ENCODE measurements at regions not wholly inside any gene's neighbourhood (a gene's known extent, or its start where the extent isn't known, plus 50 kb on each side); places are given as distances from the start of the nearest gene placed in this dataset.

DNA sequence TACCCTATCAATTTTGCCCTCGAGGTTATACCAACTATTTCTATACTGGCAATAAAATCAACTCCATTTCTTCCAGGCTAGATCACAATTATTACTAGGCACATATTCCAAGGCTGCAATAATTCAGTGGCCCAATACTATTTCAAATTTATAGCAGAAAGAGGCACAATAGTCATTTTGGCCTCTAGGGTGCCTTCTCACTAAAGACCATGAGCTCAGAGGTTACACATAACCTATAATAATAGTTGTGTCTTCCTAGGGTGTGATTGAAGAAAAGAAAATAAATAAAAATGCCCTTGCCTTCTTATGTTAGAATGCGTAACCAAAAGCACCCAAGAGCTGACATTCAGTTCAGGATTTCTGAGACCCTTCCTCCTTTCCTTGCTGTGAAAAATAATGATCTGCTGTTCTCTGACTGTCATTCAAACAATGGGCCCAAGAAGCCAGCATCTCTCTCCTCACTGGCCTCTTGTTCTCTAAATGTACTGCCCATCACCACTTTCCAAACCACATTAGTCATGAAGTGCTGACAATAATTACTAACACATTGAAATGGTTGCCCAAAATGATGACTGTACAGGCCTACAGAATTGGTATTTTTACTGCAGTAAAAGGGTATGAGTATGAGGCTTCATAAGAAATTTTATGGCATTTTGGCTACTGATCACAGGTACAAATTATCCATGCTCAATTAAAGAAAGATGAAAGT is 244.8 kb downstream of the LRRN1 start:
- H3K79me2 ChIP-seq (ENCODE audit: insufficient read depth, low read depth): no peaks in the 10 kb centered on the region
- no peaks in the 10 kb centered on the region for H4K20me1 ChIP-seq (ENCODE audit: insufficient read depth)
- no peaks in the 10 kb centered on the region for H3K27me3 ChIP-seq (ENCODE audit: insufficient read depth, low read depth)
- H3K9ac ChIP-seq: no peak overlapping the region
- TF ChIP-seq, protein P1, sequence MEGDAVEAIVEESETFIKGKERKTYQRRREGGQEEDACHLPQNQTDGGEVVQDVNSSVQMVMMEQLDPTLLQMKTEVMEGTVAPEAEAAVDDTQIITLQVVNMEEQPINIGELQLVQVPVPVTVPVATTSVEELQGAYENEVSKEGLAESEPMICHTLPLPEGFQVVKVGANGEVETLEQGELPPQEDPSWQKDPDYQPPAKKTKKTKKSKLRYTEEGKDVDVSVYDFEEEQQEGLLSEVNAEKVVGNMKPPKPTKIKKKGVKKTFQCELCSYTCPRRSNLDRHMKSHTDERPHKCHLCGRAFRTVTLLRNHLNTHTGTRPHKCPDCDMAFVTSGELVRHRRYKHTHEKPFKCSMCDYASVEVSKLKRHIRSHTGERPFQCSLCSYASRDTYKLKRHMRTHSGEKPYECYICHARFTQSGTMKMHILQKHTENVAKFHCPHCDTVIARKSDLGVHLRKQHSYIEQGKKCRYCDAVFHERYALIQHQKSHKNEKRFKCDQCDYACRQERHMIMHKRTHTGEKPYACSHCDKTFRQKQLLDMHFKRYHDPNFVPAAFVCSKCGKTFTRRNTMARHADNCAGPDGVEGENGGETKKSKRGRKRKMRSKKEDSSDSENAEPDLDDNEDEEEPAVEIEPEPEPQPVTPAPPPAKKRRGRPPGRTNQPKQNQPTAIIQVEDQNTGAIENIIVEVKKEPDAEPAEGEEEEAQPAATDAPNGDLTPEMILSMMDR (conservative IDR thresholded peaks at IDR 0.05; ENCODE audit: low read depth, low read length): no peak
- H3K4me1 ChIP-seq (ENCODE audit: low read depth, poor library complexity, severe bottlenecking): no peaks in the 10 kb centered on the region
- H3K36me3 ChIP-seq (ENCODE audit: insufficient read depth): no peaks in the 10 kb centered on the region
- H3K4me2 ChIP-seq: no peak overlapping the region
- H3K4me3 ChIP-seq (IDR thresholded peaks at IDR 0.05; ENCODE audit: insufficient read depth, low read depth, low read length): no peak overlapping the region
- no peak overlapping the region for H2AFZ ChIP-seq (ENCODE audit: low read depth)
- no peak overlapping the region for H3K27ac ChIP-seq

DNA sequence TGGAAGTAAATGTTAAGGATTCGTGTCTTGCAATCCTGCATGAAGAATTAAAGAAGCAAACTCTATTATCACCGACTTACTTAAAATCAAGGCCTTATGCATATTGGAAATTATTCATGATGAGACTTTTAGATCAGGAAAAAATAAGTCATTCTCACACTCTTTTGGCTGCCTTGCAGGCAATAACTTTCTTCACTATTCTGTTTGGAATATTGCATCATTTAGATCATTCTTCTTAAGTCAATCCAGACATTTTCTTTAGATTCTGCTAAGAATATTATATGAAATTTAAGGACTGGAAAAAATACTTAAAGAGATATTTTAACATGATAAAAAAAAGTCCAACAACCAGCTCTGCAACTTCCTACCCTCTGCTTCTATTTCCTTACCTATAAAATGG is 245.4 kb downstream of the LRRN1 start:
- Histone ChIP-seq H3K4me1 (ENCODE audit: low read depth, poor library complexity, severe bottlenecking) (no peaks in the 10 kb centered on the region), H4K20me1 (ENCODE audit: insufficient read depth) (no peaks in the 10 kb centered on the region)
- TF ChIP-seq, protein P1 (conservative IDR thresholded peaks at IDR 0.05; ENCODE audit: low read depth, low read length): no peak

DNA sequence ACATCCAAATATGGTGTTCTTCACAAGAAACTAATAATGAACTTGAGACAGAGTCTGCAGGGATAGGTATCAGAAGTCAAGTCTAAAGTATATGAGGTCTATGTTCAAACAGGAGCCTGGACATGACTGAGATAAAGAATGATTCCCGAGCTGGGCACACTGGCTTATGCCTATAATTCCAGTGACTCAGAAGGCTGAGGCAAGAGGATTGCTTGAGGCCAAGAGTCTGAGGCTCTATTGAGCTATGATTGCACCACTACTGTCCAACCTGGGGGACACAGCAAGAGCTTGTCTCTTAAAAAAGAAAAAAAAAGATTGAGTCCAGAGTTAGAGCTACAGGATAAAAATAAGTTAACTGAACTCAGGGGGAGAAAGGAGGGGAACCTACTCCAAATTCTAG is 246.5 kb downstream of the LRRN1 start:
- Histone ChIP-seq H3K4me3 (IDR thresholded peaks at IDR 0.05; ENCODE audit: insufficient read depth, low read depth, low read length) (no peak overlapping the region), H3K9ac (no peak overlapping the region), H3K4me2 (no peak overlapping the region), H3K79me2 (ENCODE audit: insufficient read depth, low read depth) (no peaks in the 10 kb centered on the region), H4K20me1 (ENCODE audit: insufficient read depth) (no peaks in the 10 kb centered on the region), H3K27me3 (ENCODE audit: insufficient read depth, low read depth) (no peaks in the 10 kb centered on the region), H3K27ac (no peak overlapping the region), H3K36me3 (ENCODE audit: insufficient read depth) (no peaks in the 10 kb centered on the region), H3K4me1 (ENCODE audit: low read depth, poor library complexity, severe bottlenecking) (no peaks in the 10 kb centered on the region), H2AFZ (ENCODE audit: low read depth) (no peak overlapping the region)
- TF ChIP-seq, protein P1 (conservative IDR thresholded peaks at IDR 0.05; ENCODE audit: low read depth, low read length): no peak

More for the DNA sequence above, 245.4 kb downstream of the LRRN1 start:
- H3K4me2 ChIP-seq: no peak overlapping the region
- H3K27me3 ChIP-seq (ENCODE audit: insufficient read depth, low read depth): no peaks in the 10 kb centered on the region
- no peak overlapping the region for H3K27ac ChIP-seq
- no peaks in the 10 kb centered on the region for H3K79me2 ChIP-seq (ENCODE audit: insufficient read depth, low read depth)
- no peak overlapping the region for H3K4me3 ChIP-seq (IDR thresholded peaks at IDR 0.05; ENCODE audit: insufficient read depth, low read depth, low read length)
- H3K36me3 ChIP-seq (ENCODE audit: insufficient read depth): no peaks in the 10 kb centered on the region
- no peak overlapping the region for H2AFZ ChIP-seq (ENCODE audit: low read depth)
- H3K9ac ChIP-seq: no peak overlapping the region

DNA sequence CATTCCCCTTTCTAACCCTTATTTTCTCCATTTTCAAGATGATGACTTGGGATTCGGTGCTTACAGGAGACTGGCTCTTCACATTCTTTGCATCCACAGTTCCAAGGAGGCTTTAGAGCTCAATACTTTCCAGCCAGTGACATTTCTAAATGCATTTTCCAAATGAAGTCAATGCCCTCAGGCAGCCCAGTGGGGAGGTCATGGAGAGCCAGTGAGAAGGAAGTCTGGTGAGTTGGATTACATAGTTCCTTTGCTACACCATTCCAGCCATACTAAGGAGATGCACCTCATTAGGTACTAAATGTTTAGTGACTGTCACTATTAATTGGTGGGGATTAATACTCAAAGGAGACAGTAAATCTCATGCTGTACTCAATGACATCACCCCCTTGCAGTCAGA is 248.1 kb downstream of the LRRN1 start:
- Histone ChIP-seq H3K9ac (no peak overlapping the region), H3K27me3 (ENCODE audit: insufficient read depth, low read depth) (no peaks in the 10 kb centered on the region), H3K4me1 (ENCODE audit: low read depth, poor library complexity, severe bottlenecking) (no peaks in the 10 kb centered on the region), H3K4me2 (no peak overlapping the region), H3K79me2 (ENCODE audit: insufficient read depth, low read depth) (no peaks in the 10 kb centered on the region), H3K4me3 (IDR thresholded peaks at IDR 0.05; ENCODE audit: insufficient read depth, low read depth, low read length) (no peak overlapping the region), H4K20me1 (ENCODE audit: insufficient read depth) (no peaks in the 10 kb centered on the region), H3K36me3 (ENCODE audit: insufficient read depth) (no peaks in the 10 kb centered on the region), H3K27ac (no peak overlapping the region), H2AFZ (ENCODE audit: low read depth) (no peak overlapping the region)
- TF ChIP-seq, protein P1 (conservative IDR thresholded peaks at IDR 0.05; ENCODE audit: low read depth, low read length): no peak
